HG03135 (cell line): ENCODE measurements at regions not wholly inside any gene's neighbourhood (a gene's known extent, or its start where the extent isn't known, plus 50 kb on each side); places are given as distances from the start of the nearest gene placed in this dataset.
A peak's percentile ranks its signal among the peaks of the same experiment; 100 is the strongest.
"Not testable (repeated sequence)": the region's sequence is repeated elsewhere in the genome, so short reads cannot be mapped to it uniquely, and the experiment has no call there.

Source experiments
- ATAC-seq: cut with Tn5 transposase; IDR thresholded peaks from one replicate; pipeline ENCODE4 v1.9.1; 2021; ENCODE audit warnings: mild to moderate bottlenecking, moderate library complexity; ENCODE audit not compliant: unreplicated experiment

GRCh38 chr3:81876826-81877225, 115.4 kb upstream of the GBE1 start:
- no peak for ATAC-seq

DNA sequence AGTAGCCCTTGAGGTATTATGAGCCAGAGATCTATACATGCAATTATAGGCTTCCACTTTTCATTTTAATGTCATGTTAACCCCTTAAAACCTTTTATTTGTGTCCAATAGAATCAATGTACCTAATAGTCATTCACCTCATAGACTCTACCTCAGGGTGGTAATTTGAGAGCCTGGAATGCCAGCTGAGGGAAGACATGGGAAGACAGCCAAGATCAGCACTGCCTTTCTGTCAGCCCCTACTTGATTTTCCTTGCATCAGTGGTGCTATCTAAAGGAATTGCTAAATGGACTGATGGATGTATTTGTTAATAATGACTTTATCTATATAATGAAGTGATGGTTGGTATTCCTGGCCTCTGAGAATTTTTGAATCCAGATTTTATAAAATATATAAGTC, 113.3 kb upstream of the GBE1 start:
- ATAC-seq: no peak

- no peak for ATAC-seq
Measured at GRCh38 chr3:81872566-81872965, 111.1 kb upstream of the GBE1 start.

DNA sequence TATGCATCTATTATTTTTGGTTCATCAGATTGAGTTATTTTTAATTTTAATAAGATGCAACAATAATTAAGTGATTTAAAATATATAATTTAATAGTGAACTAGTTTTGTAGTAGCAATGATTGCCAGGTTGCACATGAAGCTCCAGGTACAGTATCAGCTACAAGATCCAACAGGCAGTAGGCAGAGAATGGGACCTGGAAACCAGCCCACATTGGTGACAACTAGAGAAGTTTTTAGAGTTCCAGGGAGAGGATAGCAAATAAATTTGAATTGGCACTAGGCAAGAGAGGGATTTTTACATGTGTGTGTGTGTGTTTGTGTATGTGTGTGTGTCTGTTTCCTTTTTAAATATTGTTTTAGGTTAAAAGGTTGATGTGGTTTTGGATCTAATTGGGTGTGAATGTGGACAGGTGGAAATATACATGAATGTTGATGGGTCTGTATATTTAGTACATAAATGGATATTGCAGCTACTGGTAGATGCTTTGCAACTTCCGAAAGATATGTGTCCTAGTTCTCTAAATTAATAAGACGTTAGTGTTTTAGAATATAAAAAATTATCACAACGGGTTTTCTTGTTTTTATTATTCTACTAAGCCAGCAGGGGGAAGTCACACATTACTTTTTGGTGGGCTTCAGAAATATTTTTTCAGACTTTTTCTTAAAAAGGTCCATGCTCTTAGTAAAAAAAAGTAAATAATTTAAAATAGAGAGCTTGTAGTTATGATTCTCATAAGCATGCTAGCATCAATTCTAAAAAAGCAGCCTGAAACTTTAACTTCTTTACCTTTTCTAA, 110.1 kb upstream of the GBE1 start:
- ATAC-seq: no peak

DNA sequence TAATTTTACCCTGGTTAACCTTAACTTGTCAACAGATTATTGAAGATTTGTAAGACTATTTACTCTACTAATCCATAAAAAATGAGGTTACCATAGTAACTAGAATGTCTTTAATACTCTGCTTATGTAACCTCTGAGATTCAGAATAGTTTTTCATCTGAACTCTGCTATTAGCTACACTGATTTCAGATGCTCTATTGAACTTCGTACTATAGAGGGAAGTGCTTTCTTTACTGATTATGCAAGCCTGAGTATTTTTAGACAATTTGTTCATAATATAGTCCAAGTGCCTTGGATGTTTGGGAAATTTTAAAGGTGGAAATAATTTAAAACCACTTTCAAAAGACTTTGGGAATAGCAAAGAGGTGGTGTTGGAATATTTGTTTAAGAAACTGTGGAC, 107.9 kb upstream of the GBE1 start:
- ATAC-seq: no peak

DNA sequence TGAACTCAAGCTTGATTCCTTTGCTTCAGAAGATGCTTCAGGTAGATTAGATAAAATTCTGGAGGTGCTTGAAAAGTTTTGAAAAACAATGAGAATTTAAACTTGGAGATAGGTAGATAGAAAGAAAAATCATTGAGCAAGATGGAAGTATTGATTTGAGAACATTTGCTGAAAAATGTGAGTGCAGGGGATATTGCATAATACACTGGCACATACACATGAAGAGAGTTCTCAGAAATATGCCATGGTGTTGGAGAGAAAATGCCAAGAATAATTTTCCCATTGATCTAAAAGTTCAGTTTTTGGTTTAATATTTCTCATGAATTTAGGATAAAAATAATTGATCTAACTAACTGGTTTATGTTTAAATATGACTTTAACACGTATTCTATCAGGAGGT, 107.2 kb upstream of the GBE1 start:
- no peak for ATAC-seq

- no peak for ATAC-seq
Measured at GRCh38 chr3:81867875-81868274, 106.4 kb upstream of the GBE1 start.

- ATAC-seq: not testable (repeated sequence)
Measured at GRCh38 chr3:81865164-81865563, 103.7 kb upstream of the GBE1 start.

DNA sequence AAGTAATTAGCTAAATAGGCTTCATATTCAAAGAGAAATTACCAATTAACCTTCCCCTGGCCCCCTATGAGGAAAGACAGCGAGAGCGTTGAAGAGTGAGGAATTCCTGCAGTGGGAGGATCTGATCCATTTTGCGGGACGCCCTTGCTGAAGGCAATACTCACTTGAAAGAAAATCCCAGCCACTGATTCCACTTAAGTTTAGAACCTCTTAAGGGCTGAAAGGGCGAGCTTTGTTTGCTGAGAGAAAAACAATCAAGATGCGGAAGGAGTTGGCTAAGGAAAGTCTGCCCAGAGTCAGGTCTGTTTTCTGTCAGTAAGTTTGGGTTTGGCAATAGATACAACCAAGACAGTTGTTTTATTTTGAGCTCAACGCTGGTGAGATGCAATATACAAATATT, 102.8 kb upstream of the GBE1 start:
- ATAC-seq: no peak

GRCh38 chr3:81863756-81864155, 102.3 kb upstream of the GBE1 start:
- no peak for ATAC-seq

DNA sequence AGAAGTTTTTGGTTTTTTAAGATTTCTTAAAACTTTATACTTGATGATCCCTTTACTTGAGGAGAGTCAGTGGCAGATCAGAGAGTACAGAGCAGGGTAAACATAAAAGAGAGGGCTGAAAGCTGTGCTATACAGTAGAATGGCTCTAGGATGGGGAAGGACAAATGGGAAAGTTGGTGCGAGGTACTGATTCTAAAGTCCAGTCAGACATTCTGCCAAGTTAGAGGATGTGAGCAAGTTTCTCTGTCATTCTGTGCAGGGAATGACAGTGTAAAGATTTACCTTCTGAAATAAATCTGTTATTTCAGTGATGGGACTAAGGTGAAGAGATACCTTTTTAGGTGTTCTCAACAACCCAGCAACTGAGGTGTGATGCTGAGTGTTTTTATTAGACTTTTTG, 100.1 kb upstream of the GBE1 start:
- ATAC-seq: no peak

- no peak for ATAC-seq
Measured at GRCh38 chr3:81859524-81859923, 98.1 kb upstream of the GBE1 start.

DNA sequence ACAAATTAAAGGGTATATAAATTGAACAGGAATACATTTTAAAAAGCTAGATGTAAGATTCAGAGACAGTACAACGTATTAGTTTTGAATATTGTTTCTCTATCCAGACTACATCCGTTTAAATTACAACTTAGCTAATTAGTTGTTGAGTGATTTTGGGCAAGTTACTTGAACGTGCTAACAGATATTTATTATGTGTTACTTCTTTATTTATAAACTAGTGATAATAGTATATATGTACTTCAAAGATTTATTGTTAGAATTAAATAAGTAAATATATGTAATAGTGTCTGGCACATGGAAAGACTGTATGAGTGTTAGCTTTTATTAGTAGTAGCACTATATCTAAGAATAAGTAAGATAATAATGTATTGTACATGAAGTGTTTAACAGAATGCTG, 92.0 kb upstream of the GBE1 start:
- ATAC-seq: no peak

DNA sequence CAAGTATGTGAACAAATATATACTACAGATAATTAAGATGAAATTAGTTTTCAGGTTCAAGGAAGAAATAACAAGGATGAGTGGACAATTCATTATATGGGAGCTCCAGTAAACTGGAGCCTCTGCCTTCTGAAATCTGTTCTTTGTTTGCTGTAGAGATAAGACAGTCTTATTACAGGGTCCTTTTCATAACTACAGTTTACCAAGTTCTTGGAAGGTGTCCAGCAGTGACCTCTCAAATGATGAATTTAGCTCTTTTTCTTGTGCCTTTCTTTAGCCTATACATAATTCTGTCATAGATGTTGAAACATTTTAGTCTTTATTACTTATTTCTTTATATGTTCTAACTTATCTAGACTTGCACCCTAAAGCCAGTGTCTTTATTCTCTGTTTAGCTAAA, 89.7 kb upstream of the GBE1 start:
- ATAC-seq: no peak

- no peak for ATAC-seq
Measured at GRCh38 chr3:81846988-81847387, 85.5 kb upstream of the GBE1 start.

DNA sequence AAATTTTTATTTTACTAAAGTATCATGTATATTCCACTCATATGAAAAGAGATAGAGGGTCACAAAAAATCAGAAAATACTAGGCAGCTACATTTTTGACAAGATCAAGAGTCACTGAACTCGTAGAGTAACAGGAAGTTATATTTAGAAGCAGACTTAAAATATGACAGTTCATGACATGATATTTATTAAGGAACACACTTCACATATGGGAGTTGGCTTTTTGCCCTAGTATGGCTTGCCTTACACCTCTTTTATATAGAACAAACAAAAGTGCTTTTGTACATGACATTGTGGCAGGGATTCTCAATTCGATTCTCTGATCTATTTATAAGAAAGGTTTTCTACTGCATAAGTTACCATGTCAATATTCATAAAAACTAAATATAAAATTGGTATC, 80.1 kb upstream of the GBE1 start:
- no peak for ATAC-seq

DNA sequence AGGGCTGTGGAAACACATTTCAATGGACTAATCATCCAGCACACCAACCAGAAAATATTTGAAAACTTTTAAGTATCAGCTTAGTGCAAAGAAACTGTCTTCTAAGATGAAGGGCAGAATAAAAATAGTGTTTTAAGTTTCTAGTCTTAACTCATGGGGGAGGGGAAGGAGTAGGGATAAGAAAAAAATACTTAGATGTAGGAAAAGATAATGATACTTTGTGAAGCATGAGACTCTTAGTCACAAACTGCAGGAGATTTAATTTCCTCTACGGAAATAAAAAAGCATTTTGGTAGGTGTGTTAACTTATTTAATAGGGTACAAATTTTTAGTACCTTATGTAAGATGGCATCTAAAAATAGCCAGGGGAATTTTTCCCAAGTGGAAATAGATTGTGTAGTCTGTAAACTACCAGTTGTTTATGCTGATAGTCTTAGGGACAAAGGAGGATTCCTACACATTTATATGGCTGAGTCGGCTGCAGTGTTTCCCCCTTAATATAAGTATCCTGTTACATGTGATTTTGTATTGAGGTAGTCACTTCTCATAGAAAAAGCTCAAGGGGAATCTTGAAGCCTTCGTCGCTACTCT, 78.2 kb upstream of the GBE1 start:
- ATAC-seq: no peak

DNA sequence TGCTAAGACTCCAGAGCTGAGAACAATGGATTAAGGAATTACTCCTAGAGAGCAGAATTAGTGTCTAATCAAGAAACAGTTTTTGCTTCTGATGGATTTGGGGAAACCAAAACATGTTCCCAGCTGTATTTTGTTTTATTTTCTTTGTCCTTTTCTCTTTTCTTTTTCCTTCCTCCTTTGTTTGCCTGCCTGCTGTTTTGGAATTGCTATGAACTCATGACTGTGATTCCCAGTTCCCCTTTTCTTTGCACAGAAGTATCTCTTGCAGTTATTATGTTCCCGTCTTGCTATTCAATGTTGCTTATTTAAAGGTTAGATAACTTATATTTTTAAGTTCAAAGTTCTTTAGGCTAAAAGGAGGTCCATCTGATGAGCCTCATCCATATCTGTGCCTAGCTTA, 77.0 kb upstream of the GBE1 start:
- ATAC-seq: no peak

GRCh38 chr3:81837071-81837593, 75.7 kb upstream of the GBE1 start:
- ATAC-seq: no peak

DNA sequence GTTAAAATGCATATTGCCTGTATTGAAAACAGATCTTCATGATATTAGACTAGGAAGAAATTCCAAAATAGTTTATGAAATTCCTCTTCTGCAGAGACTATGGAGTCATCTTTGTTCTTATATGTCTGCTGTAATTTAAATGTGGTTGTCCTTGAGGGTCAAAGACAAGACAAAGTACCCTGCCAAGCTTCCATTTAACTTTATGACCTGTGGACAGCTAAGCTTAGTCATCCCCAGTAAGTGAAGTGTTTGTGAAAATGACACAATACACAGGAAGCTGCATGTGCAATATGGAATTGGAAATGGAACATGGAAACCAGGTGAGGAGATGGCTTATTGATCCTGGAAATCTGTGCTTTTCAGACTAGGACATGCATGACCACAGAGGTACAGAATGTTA, 68.5 kb upstream of the GBE1 start:
- ATAC-seq: no peak

DNA sequence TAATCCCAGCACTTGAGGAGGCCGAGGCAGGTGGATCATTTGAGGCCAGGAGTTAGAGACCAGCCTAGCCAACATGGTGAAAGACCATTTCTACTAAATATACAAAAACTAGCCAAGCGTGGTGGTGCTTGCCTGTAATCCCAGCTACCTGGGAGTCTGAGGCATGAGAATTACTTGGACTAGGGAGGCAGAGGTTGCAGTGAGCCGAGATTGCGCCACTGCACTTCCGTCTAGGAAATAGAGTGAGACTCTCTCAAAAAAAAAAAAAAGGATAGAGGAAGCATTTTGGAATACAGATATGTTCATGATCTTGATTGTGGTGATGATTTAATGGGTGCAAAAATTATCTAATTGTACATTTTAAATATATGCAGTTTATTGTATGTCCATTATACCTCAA, 67.8 kb upstream of the GBE1 start:
- ATAC-seq: not testable (repeated sequence)

DNA sequence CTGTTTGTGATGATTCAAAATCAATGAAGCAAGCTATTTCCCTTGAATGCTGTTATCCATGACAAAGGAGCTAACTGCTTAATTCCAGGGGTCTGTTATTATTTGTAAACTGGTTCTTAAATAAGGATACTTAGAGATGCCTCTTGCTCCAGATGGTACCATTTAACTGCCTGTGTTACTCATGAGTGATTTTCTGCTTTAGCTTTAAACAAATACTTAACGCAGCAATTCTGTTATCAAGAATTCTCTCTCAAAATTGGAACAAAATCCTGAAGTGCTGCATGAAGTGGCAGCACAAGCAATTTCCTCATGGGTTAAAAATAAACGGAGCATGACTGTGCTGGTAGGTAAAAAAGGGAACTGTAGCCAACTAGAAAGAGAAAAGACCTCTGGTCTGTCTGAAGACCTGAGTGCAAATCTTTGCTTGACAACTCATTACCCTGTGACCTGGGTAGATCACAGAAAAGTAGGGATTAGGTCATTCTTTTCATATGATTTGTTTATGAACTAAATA, 62.5 kb upstream of the GBE1 start:
- ATAC-seq: peak; percentile 93
